ENCODE measurements at regions not wholly inside any gene's neighbourhood (a gene's known extent, or its start where the extent isn't known, plus 50 kb on each side); places are given as distances from the start of the nearest gene placed in this dataset.

GRCh38 chr3:110474397-110474796 is 597.2 kb upstream of the NECTIN3 start:
- H3K4me3 ChIP-seq (ENCODE audit: low read depth, low read length), result no peak overlapping the region
- H3K27me3 ChIP-seq (ENCODE audit: control insufficient read depth, insufficient read depth, low read length), result no peaks in the 10 kb centered on the region
- DNase-seq (ENCODE audit: low read depth, low spot score), result no peak
- no peak overlapping the region for H3K27ac ChIP-seq (ENCODE audit: low read depth, low read length)
- CTCF ChIA-PET, result no interaction called here
- H3K9me3 ChIP-seq (ENCODE audit: control insufficient read depth, insufficient read depth, low read length), result no peaks in the 10 kb centered on the region
- POLR2A ChIA-PET, result no interaction called here
- no peak for TF ChIP-seq CTCF (IDR thresholded peaks at IDR 0.05; ENCODE audit: low read depth, low read length)

GRCh38 chr3:110478377-110479054 is 593.1 kb upstream of the NECTIN3 start:
- POLR2A ChIA-PET, result no interaction called here
- DNase-seq (ENCODE audit: low read depth, low spot score), result no peak
- TF ChIP-seq CTCF (IDR thresholded peaks at IDR 0.05; ENCODE audit: low read depth, low read length), result no peak
- Histone ChIP-seq H3K27me3 (ENCODE audit: control insufficient read depth, insufficient read depth, low read length) (no peaks in the 10 kb centered on the region), H3K9me3 (ENCODE audit: control insufficient read depth, insufficient read depth, low read length) (no peaks in the 10 kb centered on the region), H3K4me3 (ENCODE audit: low read depth, low read length) (no peak overlapping the region), H3K27ac (ENCODE audit: low read depth, low read length) (no peak overlapping the region)
- CTCF ChIA-PET, result no interaction called here

GRCh38 chr3:110479731-110480130 is 591.9 kb upstream of the NECTIN3 start:
- H3K27me3 ChIP-seq (ENCODE audit: control insufficient read depth, insufficient read depth, low read length), result no peaks in the 10 kb centered on the region
- no peak for TF ChIP-seq CTCF (IDR thresholded peaks at IDR 0.05; ENCODE audit: low read depth, low read length)
- no peak overlapping the region for H3K4me3 ChIP-seq (ENCODE audit: low read depth, low read length)
- no peak for DNase-seq (ENCODE audit: low read depth, low spot score)
- POLR2A ChIA-PET, result no interaction called here
- H3K9me3 ChIP-seq (ENCODE audit: control insufficient read depth, insufficient read depth, low read length), result no peaks in the 10 kb centered on the region
- no peak overlapping the region for H3K27ac ChIP-seq (ENCODE audit: low read depth, low read length)
- CTCF ChIA-PET, result no interaction called here

GRCh38 chr3:110485389-110485788 is 586.2 kb upstream of the NECTIN3 start:
- peaks cover 6% of the 10 kb centered on the region; the same call in 1 of the 2 replicates for H3K9me3 ChIP-seq (ENCODE audit: control insufficient read depth, insufficient read depth, low read length)
- CTCF ChIA-PET, result no interaction called here
- POLR2A ChIA-PET, result no interaction called here
- no peaks in the 10 kb centered on the region for H3K27me3 ChIP-seq (ENCODE audit: control insufficient read depth, insufficient read depth, low read length)
- H3K4me3 ChIP-seq (ENCODE audit: low read depth, low read length), result no peak overlapping the region
- TF ChIP-seq CTCF (IDR thresholded peaks at IDR 0.05; ENCODE audit: low read depth, low read length), result no peak
- no peak overlapping the region for H3K27ac ChIP-seq (ENCODE audit: low read depth, low read length)
- no peak for DNase-seq (ENCODE audit: low read depth, low spot score)

- ChIA-PET CTCF (interaction anchor here (0.8 kb wide), 1 partner anchor 307 kb away, joined by 3 read pairs; no protein-coding TSS in a partner anchor), POLR2A (no interaction called here)
- H3K27me3 ChIP-seq (ENCODE audit: control insufficient read depth, insufficient read depth, low read length), result no peaks in the 10 kb centered on the region
- H3K4me3 ChIP-seq (ENCODE audit: low read depth, low read length), result no peak overlapping the region
- DNase-seq (ENCODE audit: low read depth, low spot score), result no peak
- no peak overlapping the region for H3K27ac ChIP-seq (ENCODE audit: low read depth, low read length)
- peaks cover 6% of the 10 kb centered on the region; the same call in 1 of the 2 replicates for H3K9me3 ChIP-seq (ENCODE audit: control insufficient read depth, insufficient read depth, low read length)
- no peak for TF ChIP-seq CTCF (IDR thresholded peaks at IDR 0.05; ENCODE audit: low read depth, low read length)
Observed at GRCh38 chr3:110487840-110488239, 583.8 kb upstream of the NECTIN3 start.

Measured in AG04450 (cell line).